H1 (cell line): ENCODE measurements at regions not wholly inside any gene's neighbourhood (a gene's known extent, or its start where the extent isn't known, plus 50 kb on each side); places are given as distances from the start of the nearest gene placed in this dataset.

Experiments
- CHD1 ChIP-seq: IDR thresholded peaks from 2 replicates; pipeline ENCODE4 v1.6.1; 2012; ENCODE audit warnings: low read depth, low read length, improper control_type of control experiment
- CHD7 ChIP-seq: fragments of 300-600 bp; sonication (generic); IDR thresholded peaks from 2 replicates; pipeline ENCODE4 v1.7.1; 2012; ENCODE audit warnings: low read length, moderate library complexity, mild to moderate bottlenecking, inconsistent platforms; ENCODE audit not compliant: insufficient replicate concordance
- SIN3A ChIP-seq, 2 experiments: IDR thresholded peaks in 1 of 2; conservative IDR thresholded peaks in 1 of 2; 2 replicates each; pipeline ENCODE4 v1.6.1; 2011 to 2012; ENCODE audit warnings: low read length in 2 of 2, improper control_type of control experiment in 1 of 2, low read depth in 1 of 2, mild to moderate bottlenecking in 1 of 2
- SP2 ChIP-seq: IDR thresholded peaks from 2 replicates; pipeline ENCODE4 v1.6.1; 2012; ENCODE audit warnings: mild to moderate bottlenecking, low read length, inconsistent platforms

DNA sequence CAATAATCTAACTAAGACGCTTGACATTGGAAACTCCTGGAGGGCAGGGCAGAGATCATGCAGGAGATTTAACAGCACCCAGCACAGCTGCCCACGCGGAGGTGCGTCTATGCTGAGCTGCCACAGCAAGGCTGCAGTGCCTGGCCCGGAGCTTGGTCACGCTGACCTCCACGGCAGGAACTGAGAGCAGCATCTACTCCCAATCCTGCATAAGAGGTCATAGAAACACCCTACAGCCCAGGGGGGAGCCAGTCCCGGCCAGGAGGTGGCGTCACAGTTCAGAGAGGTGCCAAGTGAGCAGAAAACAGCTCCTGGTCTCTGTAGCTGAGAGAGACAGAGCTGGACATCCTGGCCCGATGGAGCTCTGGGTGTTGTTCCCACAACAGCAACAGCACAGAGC lies 121.1 kb upstream of the TMEM45B start (continued):
- TF ChIP-seq SIN3A (conservative IDR thresholded peaks at IDR 0.05 in 1 of 2, IDR thresholded peaks at IDR 0.05 in 1 of 2; ENCODE audit: low read depth in 1 of 2, low read length in 2 of 2) (no peak), CHD1 (no peak), CHD7 (no peak), SP2 (no peak)
